H9 (cell line): ENCODE measurements at regions not wholly inside any gene's neighbourhood (a gene's known extent, or its start where the extent isn't known, plus 50 kb on each side); places are given as distances from the start of the nearest gene placed in this dataset.
"Not testable (repeated sequence)": the region's sequence is repeated elsewhere in the genome, so short reads cannot be mapped to it uniquely, and the experiment has no call there.

ENCODE experiments used
- DNase-seq: peaks from one replicate; pipeline ENCODE4 v3.0.0-alpha.2; 2017
- H2AFZ ChIP-seq: one replicate; pipeline ENCODE4 v1.6.1; 2013; ENCODE audit warnings: mild to moderate bottlenecking, low read length, control low read depth, moderate library complexity
- H2AK5ac ChIP-seq: 2 replicates; pipeline ENCODE4 v1.6.1; 2013; ENCODE audit warnings: low read length, control low read depth, mixed read lengths; ENCODE audit not compliant: insufficient read length
- H2BK120ac ChIP-seq: one replicate; pipeline ENCODE4 v1.6.1; 2013; ENCODE audit warnings: low read depth, mild to moderate bottlenecking, low read length, control low read depth, inconsistent platforms; ENCODE audit not compliant: poor library complexity, severe bottlenecking
- H2BK12ac ChIP-seq: 2 replicates; pipeline ENCODE4 v1.6.1; 2013; ENCODE audit warnings: low read length, control low read depth, mixed read lengths, low read depth; ENCODE audit not compliant: insufficient read length
- H2BK15ac ChIP-seq: 2 replicates; pipeline ENCODE4 v1.6.1; 2013; ENCODE audit warnings: low read depth, low read length, control low read depth
- H2BK20ac ChIP-seq: one replicate; pipeline ENCODE4 v1.6.1; 2013; ENCODE audit warnings: low read depth, mild to moderate bottlenecking, low read length, control low read depth, inconsistent platforms; ENCODE audit not compliant: poor library complexity, severe bottlenecking
- H2BK5ac ChIP-seq: 2 replicates; pipeline ENCODE4 v1.6.1; 2013; ENCODE audit warnings: low read length, control low read depth, mixed read lengths; ENCODE audit not compliant: insufficient read length
- H3K14ac ChIP-seq: 2 replicates; pipeline ENCODE4 v1.6.1; 2013; ENCODE audit warnings: low read length, control low read depth; ENCODE audit not compliant: insufficient read depth
- H3K18ac ChIP-seq: 2 replicates; pipeline ENCODE4 v1.6.1; 2013; ENCODE audit warnings: low read depth, mild to moderate bottlenecking, mixed read lengths, low read length, control low read depth; ENCODE audit not compliant: insufficient read length
- H3K23ac ChIP-seq: 2 replicates; pipeline ENCODE4 v1.6.1; 2013; ENCODE audit warnings: low read length, control low read depth, mixed read lengths, low read depth; ENCODE audit not compliant: insufficient read length
- H3K23me2 ChIP-seq: 2 replicates; pipeline ENCODE4 v1.6.1; 2013; ENCODE audit warnings: low read depth, mild to moderate bottlenecking, mixed read lengths, low read length, control low read depth; ENCODE audit not compliant: insufficient read length, poor library complexity, severe bottlenecking
- H3K27ac ChIP-seq: 2 replicates; pipeline ENCODE4 v1.5.1; 2013; ENCODE audit warnings: low read length, control low read depth, mixed read lengths, low read depth; ENCODE audit not compliant: insufficient read length
- H3K27me3 ChIP-seq: 2 replicates; pipeline ENCODE4 v1.6.1; 2013; ENCODE audit warnings: low read length, control low read depth, inconsistent platforms; ENCODE audit not compliant: insufficient read depth
- H3K4ac ChIP-seq: 2 replicates; pipeline ENCODE4 v1.6.1; 2013; ENCODE audit warnings: low read depth, mild to moderate bottlenecking, control low read depth, inconsistent platforms, low read length, moderate library complexity
- H3K4me1 ChIP-seq: 2 replicates; pipeline ENCODE4 v1.6.1; 2013; ENCODE audit warnings: low read length, control low read depth, inconsistent platforms; ENCODE audit not compliant: insufficient read depth
- H3K4me2 ChIP-seq: 2 replicates; pipeline ENCODE4 v1.6.1; 2013; ENCODE audit warnings: low read length, control low read depth, mixed read lengths; ENCODE audit not compliant: insufficient read length, insufficient read depth
- H3K56ac ChIP-seq: 2 replicates; pipeline ENCODE4 v1.6.1; 2013; ENCODE audit warnings: low read depth, mild to moderate bottlenecking, mixed read lengths, low read length, control low read depth; ENCODE audit not compliant: insufficient read length
- H3K79me1 ChIP-seq: 2 replicates; pipeline ENCODE4 v1.6.1; 2013; ENCODE audit warnings: low read depth, mild to moderate bottlenecking, moderate library complexity, low read length, control low read depth, inconsistent platforms; ENCODE audit not compliant: insufficient read depth, poor library complexity, severe bottlenecking
- H3K79me2 ChIP-seq: 2 replicates; pipeline ENCODE4 v1.6.1; 2013; ENCODE audit warnings: low read length, control low read depth, inconsistent platforms; ENCODE audit not compliant: insufficient read depth
- H3K9ac ChIP-seq: 2 replicates; pipeline ENCODE4 v1.6.1; 2013; ENCODE audit warnings: low read length, control low read depth, mixed read lengths; ENCODE audit not compliant: insufficient read length; ENCODE audit errors: extremely low read depth
- H3K9me3 ChIP-seq: one replicate; pipeline ENCODE4 v1.6.1; 2013; ENCODE audit warnings: low read depth, low read length, inconsistent platforms; ENCODE audit not compliant: control insufficient read depth
- H3T11ph ChIP-seq: one replicate; pipeline ENCODE4 v1.6.1; 2013; ENCODE audit warnings: mild to moderate bottlenecking, low read length, control low read depth, inconsistent platforms
- H4K20me1 ChIP-seq: one replicate; pipeline ENCODE4 v1.6.1; 2013; ENCODE audit not compliant: control insufficient read depth, insufficient read length, insufficient read depth
- H4K5ac ChIP-seq: 2 replicates; pipeline ENCODE4 v1.6.1; 2013; ENCODE audit warnings: low read depth, mild to moderate bottlenecking, mixed read lengths, low read length, control low read depth; ENCODE audit not compliant: insufficient read length
- H4K8ac ChIP-seq: replicated peaks from 2 replicates; pipeline ENCODE4 v1.6.1; 2013; ENCODE audit warnings: low read length, control low read depth, mixed read lengths, low read depth; ENCODE audit not compliant: insufficient read length
- H4K91ac ChIP-seq: 2 replicates; pipeline ENCODE4 v1.6.1; 2013; ENCODE audit warnings: low read depth, mild to moderate bottlenecking, moderate library complexity, mixed read lengths, low read length, control low read depth; ENCODE audit not compliant: insufficient read length
- H3K27ac Mint-ChIP-seq, 3 experiments: 2 replicates in 2 of 3; 3 replicates in 1 of 3; pipeline ENCODE4 v1.8.0; 2020 to 2021; ENCODE audit warnings: mixed read lengths in 3 of 3, mild to moderate bottlenecking in 1 of 3, moderate library complexity in 1 of 3
- H3K27me3 Mint-ChIP-seq: 2 replicates; pipeline ENCODE4 v1.8.0; 2021; ENCODE audit warnings: low read depth, mild to moderate bottlenecking, moderate library complexity, mixed read lengths
- H3K36me3 Mint-ChIP-seq, 3 experiments: 2 replicates in 2 of 3; 3 replicates in 1 of 3; pipeline ENCODE4 v1.8.0; 2020 to 2021; ENCODE audit warnings: low read depth in 3 of 3, mixed read lengths in 3 of 3; ENCODE audit not compliant: insufficient read depth in 1 of 3
- H3K4me1 Mint-ChIP-seq, 2 experiments: 2 replicates each; pipeline ENCODE4 v1.8.0; 2020; ENCODE audit warnings: mixed read lengths in 2 of 2
- H3K4me3 Mint-ChIP-seq, 2 experiments: 2 replicates in 1 of 2; 3 replicates in 1 of 2; pipeline ENCODE4 v1.8.0; 2020 to 2021; ENCODE audit warnings: mild to moderate bottlenecking in 2 of 2, mixed read lengths in 2 of 2, moderate library complexity in 1 of 2
- H3K9me3 Mint-ChIP-seq, 2 experiments: 2 replicates in 1 of 2; 3 replicates in 1 of 2; pipeline ENCODE4 v1.8.0; 2020; ENCODE audit warnings: mild to moderate bottlenecking in 2 of 2, mixed read lengths in 2 of 2, moderate library complexity in 1 of 2
- WGBS: extraction: QIAGEN DNeasy Blood & Tissue Kit; methylation state at CpG from one replicate; pipeline ENCODE4 v1.1.7; 2013; ENCODE audit warnings: missing lambda C conversion rate, low lambda C conversion rate, mixed read lengths; ENCODE audit not compliant: insufficient read length; ENCODE audit errors: extremely low coverage; 5-methylcytosine and 5-hydroxymethylcytosine counted together

- not testable (repeated sequence) for H3K27ac Mint-ChIP-seq, DNase-seq, H2AK5ac ChIP-seq, H2BK5ac ChIP-seq, H3K36me3 Mint-ChIP-seq, H3K23ac ChIP-seq, H3K4me2 ChIP-seq, H3K27me3 Mint-ChIP-seq, H4K20me1 ChIP-seq, H3K4ac ChIP-seq, H3K56ac ChIP-seq, H2BK20ac ChIP-seq, H3K23me2 ChIP-seq, H3K79me2 ChIP-seq, H3K4me1 ChIP-seq, H3K79me1 ChIP-seq, H3K9ac ChIP-seq, H3K14ac ChIP-seq, H3T11ph ChIP-seq, H2BK15ac ChIP-seq, H4K5ac ChIP-seq, H3K9me3 ChIP-seq, H3K18ac ChIP-seq, H2BK12ac ChIP-seq, H2AFZ ChIP-seq, H3K9me3 Mint-ChIP-seq, H2BK120ac ChIP-seq, H3K27ac ChIP-seq, H4K91ac ChIP-seq, H4K8ac ChIP-seq, H3K27me3 ChIP-seq
- Mint-ChIP-seq H3K4me3 (peak overlapping the region; percentile 75 to 85), H3K4me1 (peaks cover 5 to 12% of the 10 kb centered on the region in 2 experiments; a peak in 3 of 4 replicates)
- no CpG with 5 or more reads among the region's 5 CpGs for WGBS
Measured at GRCh38 chr7:32729335-32729675, 162.3 kb downstream of the KBTBD2 start.

GRCh38 chr7:32728412-32729334 is 162.9 kb downstream of the KBTBD2 start:
- not testable (repeated sequence) for H3K56ac ChIP-seq, H3K9me3 Mint-ChIP-seq, H2AFZ ChIP-seq, H2BK20ac ChIP-seq, H2AK5ac ChIP-seq, H3K79me1 ChIP-seq, H3K4me1 ChIP-seq, H3K27me3 Mint-ChIP-seq, H3K36me3 Mint-ChIP-seq, H3K27me3 ChIP-seq, H4K8ac ChIP-seq, H3K27ac Mint-ChIP-seq, H3K23me2 ChIP-seq, H3K27ac ChIP-seq, H3K18ac ChIP-seq, H4K5ac ChIP-seq, H2BK5ac ChIP-seq, H4K91ac ChIP-seq, H3K9me3 ChIP-seq, H3K4ac ChIP-seq, H3K23ac ChIP-seq, H4K20me1 ChIP-seq, H2BK15ac ChIP-seq, H3K79me2 ChIP-seq, H3K4me2 ChIP-seq, H2BK12ac ChIP-seq, H2BK120ac ChIP-seq, H3T11ph ChIP-seq
- H3K9ac ChIP-seq: peak overlapping the region; percentile 54
- peaks cover 5 to 12% of the 10 kb centered on the region in 2 experiments; a peak in 3 of 4 replicates for H3K4me1 Mint-ChIP-seq
- WGBS: no CpG with 5 or more reads among the region's 111 CpGs
- H3K4me3 Mint-ChIP-seq: peak overlapping the region; percentile 75 to 85
- peak; percentile 72 for DNase-seq
- peak overlapping the region; percentile 94 for H3K14ac ChIP-seq
